Activated T-helper 1 cell treated with anti-CD3 and anti-CD28 coated beads, Interleukin-12 subunit alpha, Interleukin-12 subunit beta, Interleukin-2, Interleukin-4 antibody, amounts not matched to agents 30 ng/mL and 10 ng/mL and 1 ng/mL, durations not matched to agents 14 hours and 24 hours and 36 hours (primary cell): ENCODE measurements at regions not wholly inside any gene's neighbourhood (a gene's known extent, or its start where the extent isn't known, plus 50 kb on each side); places are given as distances from the start of the nearest gene placed in this dataset.
"Not testable (repeated sequence)": the region's sequence is repeated elsewhere in the genome, so short reads cannot be mapped to it uniquely, and the experiment has no call there.

Experiments
- DNase-seq: peaks from one replicate; pipeline ENCODE4 v3.0.0; 2021; ENCODE audit warnings: low spot score
- H3K27ac Mint-ChIP-seq: one replicate; pipeline ENCODE4 v1.8.0; 2021; ENCODE audit warnings: mild to moderate bottlenecking, mixed read lengths
- H3K27me3 Mint-ChIP-seq: one replicate; pipeline ENCODE4 v1.8.0; 2022; ENCODE audit warnings: mild to moderate bottlenecking, moderate library complexity, mixed read lengths; ENCODE audit not compliant: insufficient read depth
- H3K36me3 Mint-ChIP-seq: one replicate; pipeline ENCODE4 v1.8.0; 2021; ENCODE audit warnings: low read depth, mixed read lengths
- H3K4me1 Mint-ChIP-seq: one replicate; pipeline ENCODE4 v1.8.0; 2021; ENCODE audit warnings: low read depth, mixed read lengths
- H3K4me3 Mint-ChIP-seq: one replicate; pipeline ENCODE4 v1.8.0; 2021; ENCODE audit warnings: mild to moderate bottlenecking, moderate library complexity, mixed read lengths
- H3K9me3 Mint-ChIP-seq: one replicate; pipeline ENCODE4 v1.8.0; 2021; ENCODE audit warnings: mixed read lengths
- intact Hi-C: fragments of 100-400 bp; cut with micrococcal nuclease; formaldehyde crosslinking; loops from one replicate; pipeline ENCODE4 v1.15.1; 2024

GRCh38 chr1:177891809-177892208 is 78.0 kb downstream of the SEC16B start:
- H3K36me3 Mint-ChIP-seq, result no peaks in the 10 kb centered on the region
- intact Hi-C loops, result no loop called here
- no peaks in the 10 kb centered on the region for H3K9me3 Mint-ChIP-seq
- no peaks in the 10 kb centered on the region for H3K27me3 Mint-ChIP-seq
- no peaks in the 10 kb centered on the region for H3K4me1 Mint-ChIP-seq
- no peak overlapping the region for H3K27ac Mint-ChIP-seq
- no peak for DNase-seq
- H3K4me3 Mint-ChIP-seq, result no peak overlapping the region

GRCh38 chr1:177890479-177890878 is 79.4 kb downstream of the SEC16B start:
- intact Hi-C loops, result no loop called here
- Mint-ChIP-seq H3K27me3 (no peaks in the 10 kb centered on the region), H3K4me3 (no peak overlapping the region), H3K9me3 (no peaks in the 10 kb centered on the region), H3K27ac (no peak overlapping the region), H3K4me1 (no peaks in the 10 kb centered on the region), H3K36me3 (no peaks in the 10 kb centered on the region)
- no peak for DNase-seq

GRCh38 chr1:177884479-177885021 is 85.3 kb downstream of the SEC16B start:
- no peaks in the 10 kb centered on the region for H3K9me3 Mint-ChIP-seq

GRCh38 chr1:177883581-177883980 is 86.3 kb downstream of the SEC16B start:
- H3K27ac Mint-ChIP-seq, result no peak overlapping the region
- no peak overlapping the region for H3K4me3 Mint-ChIP-seq
- no peaks in the 10 kb centered on the region for H3K36me3 Mint-ChIP-seq
- no peaks in the 10 kb centered on the region for H3K4me1 Mint-ChIP-seq
- intact Hi-C loops, result no loop called here
- H3K27me3 Mint-ChIP-seq, result no peaks in the 10 kb centered on the region
- no peak for DNase-seq
- H3K9me3 Mint-ChIP-seq, result no peaks in the 10 kb centered on the region

More at GRCh38 chr1:177884479-177885021, 85.3 kb downstream of the SEC16B start:
- H3K4me3 Mint-ChIP-seq, result no peak overlapping the region
- no peak overlapping the region for H3K27ac Mint-ChIP-seq
- intact Hi-C loops, result no loop called here
- DNase-seq, result no peak
- H3K36me3 Mint-ChIP-seq, result no peaks in the 10 kb centered on the region
- H3K4me1 Mint-ChIP-seq, result no peaks in the 10 kb centered on the region
- no peaks in the 10 kb centered on the region for H3K27me3 Mint-ChIP-seq

GRCh38 chr1:177880339-177880891 is 89.4 kb downstream of the SEC16B start:
- H3K36me3 Mint-ChIP-seq, result no peaks in the 10 kb centered on the region
- no peaks in the 10 kb centered on the region for H3K27me3 Mint-ChIP-seq
- H3K9me3 Mint-ChIP-seq, result peaks cover 3% of the 10 kb centered on the region
- H3K27ac Mint-ChIP-seq, result no peak overlapping the region
- intact Hi-C loops, result no loop called here
- H3K4me1 Mint-ChIP-seq, result no peaks in the 10 kb centered on the region
- DNase-seq, result no peak
- no peak overlapping the region for H3K4me3 Mint-ChIP-seq

GRCh38 chr1:177877086-177877485 is 92.8 kb downstream of the SEC16B start:
- Mint-ChIP-seq H3K4me1 (no peaks in the 10 kb centered on the region), H3K27me3 (no peaks in the 10 kb centered on the region), H3K36me3 (no peaks in the 10 kb centered on the region), H3K4me3 (no peak overlapping the region), H3K9me3 (peaks cover 3% of the 10 kb centered on the region), H3K27ac (no peak overlapping the region)
- DNase-seq, result no peak
- intact Hi-C loops, result no loop called here

GRCh38 chr1:177873238-177873637 is 96.6 kb downstream of the SEC16B start:
- H3K36me3 Mint-ChIP-seq, result no peaks in the 10 kb centered on the region
- no peak overlapping the region for H3K4me3 Mint-ChIP-seq
- no peaks in the 10 kb centered on the region for H3K4me1 Mint-ChIP-seq
- peaks cover 3% of the 10 kb centered on the region for H3K9me3 Mint-ChIP-seq
- intact Hi-C loops, result no loop called here
- DNase-seq, result no peak
- no peaks in the 10 kb centered on the region for H3K27me3 Mint-ChIP-seq
- H3K27ac Mint-ChIP-seq, result no peak overlapping the region

- Mint-ChIP-seq H3K9me3 (peaks cover 3% of the 10 kb centered on the region), H3K36me3 (no peaks in the 10 kb centered on the region), H3K4me1 (no peaks in the 10 kb centered on the region), H3K27ac (no peak overlapping the region), H3K4me3 (no peak overlapping the region), H3K27me3 (no peaks in the 10 kb centered on the region)
- no peak for DNase-seq
- intact Hi-C loops, result no loop called here
These were observed 97.5 kb downstream of the SEC16B start for GRCh38 chr1:177872308-177872900.

- Mint-ChIP-seq H3K27me3 (no peaks in the 10 kb centered on the region), H3K27ac (no peak overlapping the region), H3K9me3 (peaks cover 3% of the 10 kb centered on the region), H3K4me3 (no peak overlapping the region), H3K36me3 (no peaks in the 10 kb centered on the region), H3K4me1 (no peaks in the 10 kb centered on the region)
- intact Hi-C loops, result no loop called here
- DNase-seq, result no peak
These were observed 98.1 kb downstream of the SEC16B start for GRCh38 chr1:177871613-177872307.

- no peak overlapping the region for H3K4me3 Mint-ChIP-seq
- H3K36me3 Mint-ChIP-seq, result no peaks in the 10 kb centered on the region
- DNase-seq, result no peak
- no peaks in the 10 kb centered on the region for H3K9me3 Mint-ChIP-seq
- H3K27me3 Mint-ChIP-seq, result no peaks in the 10 kb centered on the region
- no peaks in the 10 kb centered on the region for H3K4me1 Mint-ChIP-seq
- intact Hi-C loops, result no loop called here
- H3K27ac Mint-ChIP-seq, result no peak overlapping the region
These were observed 100.3 kb downstream of the SEC16B start for GRCh38 chr1:177869586-177869985.

GRCh38 chr1:177869011-177869410 is 100.8 kb downstream of the SEC16B start:
- not testable (repeated sequence) for H3K27ac Mint-ChIP-seq

GRCh38 chr1:177865807-177866206 is 104.1 kb downstream of the SEC16B start:
- no peak for DNase-seq
- Mint-ChIP-seq H3K9me3 (no peaks in the 10 kb centered on the region), H3K27ac (no peak overlapping the region), H3K4me1 (no peaks in the 10 kb centered on the region), H3K4me3 (no peak overlapping the region), H3K36me3 (no peaks in the 10 kb centered on the region), H3K27me3 (no peaks in the 10 kb centered on the region)
- intact Hi-C loops, result no loop called here

More at GRCh38 chr1:177869011-177869410, 100.8 kb downstream of the SEC16B start:
- H3K36me3 Mint-ChIP-seq, H3K27me3 Mint-ChIP-seq, H3K4me1 Mint-ChIP-seq, DNase-seq, intact Hi-C loops, H3K9me3 Mint-ChIP-seq, H3K4me3 Mint-ChIP-seq: not testable (repeated sequence)

GRCh38 chr1:177864538-177865305 is 105.1 kb downstream of the SEC16B start:
- Mint-ChIP-seq H3K9me3 (no peaks in the 10 kb centered on the region), H3K27me3 (no peaks in the 10 kb centered on the region), H3K27ac (no peak overlapping the region), H3K4me1 (no peaks in the 10 kb centered on the region), H3K36me3 (no peaks in the 10 kb centered on the region), H3K4me3 (no peak overlapping the region)
- no peak for DNase-seq
- intact Hi-C loops, result no loop called here
